ENCODE measurements at regions not wholly inside any gene's neighbourhood (a gene's known extent, or its start where the extent isn't known, plus 50 kb on each side); places are given as distances from the start of the nearest gene placed in this dataset.
"Not testable (repeated sequence)": the region's sequence is repeated elsewhere in the genome, so short reads cannot be mapped to it uniquely, and the experiment has no call there.

DNA sequence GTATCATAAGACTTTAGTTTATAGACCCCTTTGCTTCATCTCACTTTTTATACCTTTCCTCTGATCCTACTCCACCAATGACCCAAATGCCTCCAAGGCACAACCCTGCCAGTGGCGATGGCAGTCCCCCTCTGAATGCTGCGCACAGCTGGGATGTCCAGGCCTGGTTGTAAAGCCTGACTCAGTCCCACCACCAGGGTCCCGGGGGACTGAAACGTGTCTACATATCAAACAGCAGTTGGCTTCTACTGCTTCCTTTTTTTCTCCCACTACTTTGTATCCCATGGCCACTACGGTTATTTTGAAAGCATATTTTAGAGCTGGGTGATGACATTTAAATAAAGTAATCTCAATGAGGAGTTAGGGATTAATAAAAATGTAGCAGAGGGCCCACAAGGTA lies 329.8 kb upstream of the PSMD7 start:
- FAIRE-seq, result no peak
- no peak for DNase-seq (ENCODE audit: insufficient read length, low spot score)

DNA sequence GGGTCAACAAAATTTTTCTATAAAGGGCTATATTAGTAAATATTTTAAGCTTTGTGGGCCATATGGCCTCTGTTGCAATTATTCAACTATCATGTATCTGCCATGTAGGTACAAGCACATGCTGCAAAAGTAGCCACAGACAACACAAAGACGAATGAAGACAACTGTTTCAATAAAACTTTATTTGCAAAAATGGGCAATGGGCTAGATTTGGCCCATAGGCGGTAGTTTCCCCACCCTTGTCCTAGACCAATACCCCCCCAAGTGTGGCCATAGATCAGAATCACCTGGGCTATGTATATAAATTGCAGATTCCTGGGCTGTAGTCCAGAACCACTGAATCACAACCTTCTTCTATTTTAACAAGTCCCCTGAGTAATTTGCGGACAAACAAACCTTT lies 331.0 kb upstream of the PSMD7 start:
- FAIRE-seq, result no peak
- no peak for DNase-seq (ENCODE audit: insufficient read length, low spot score)

DNA sequence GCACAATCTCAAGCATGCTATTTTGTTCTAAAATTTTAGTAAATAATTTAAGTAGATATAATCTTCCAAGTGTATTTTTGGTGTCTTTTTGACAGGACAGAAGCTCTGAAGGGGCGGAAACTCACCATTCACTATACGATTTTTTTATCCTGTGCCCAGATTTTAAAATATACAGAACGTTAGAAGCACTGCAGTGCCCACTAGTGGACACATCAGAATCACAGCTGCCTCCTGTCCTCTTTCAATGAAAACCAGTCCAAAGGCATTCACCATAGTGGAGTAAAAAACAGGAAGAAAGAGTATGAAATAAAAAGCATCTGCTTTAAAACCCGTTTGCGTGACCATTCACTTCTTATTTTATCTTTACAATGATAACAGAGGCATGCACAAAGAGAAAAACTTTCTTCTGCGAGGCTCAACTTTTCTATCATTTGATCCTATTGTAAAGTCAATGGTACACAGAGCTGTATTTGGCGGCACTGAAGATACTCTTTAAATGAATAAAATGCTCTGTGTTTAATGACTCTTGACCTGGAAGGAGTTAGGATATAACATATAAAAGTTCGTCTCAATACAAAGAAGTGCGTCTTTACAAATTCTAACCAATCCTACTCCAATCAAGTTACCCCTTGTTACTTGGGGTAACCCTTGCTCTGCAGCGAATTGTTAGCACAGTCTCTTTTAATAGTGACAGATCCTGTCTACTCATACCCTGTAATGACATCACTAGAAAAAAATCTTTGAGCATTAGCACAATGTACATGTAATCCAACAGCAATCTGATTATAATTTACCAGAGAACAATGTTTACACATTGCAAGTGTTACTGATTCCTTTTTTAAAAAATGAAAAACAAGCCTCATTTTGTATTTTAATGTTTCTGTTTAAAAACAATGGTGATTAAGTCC lies 339.8 kb upstream of the PSMD7 start:
- peak; percentile 16 for DNase-seq (ENCODE audit: insufficient read length, low spot score)
- peak; percentile 74 for FAIRE-seq

DNA sequence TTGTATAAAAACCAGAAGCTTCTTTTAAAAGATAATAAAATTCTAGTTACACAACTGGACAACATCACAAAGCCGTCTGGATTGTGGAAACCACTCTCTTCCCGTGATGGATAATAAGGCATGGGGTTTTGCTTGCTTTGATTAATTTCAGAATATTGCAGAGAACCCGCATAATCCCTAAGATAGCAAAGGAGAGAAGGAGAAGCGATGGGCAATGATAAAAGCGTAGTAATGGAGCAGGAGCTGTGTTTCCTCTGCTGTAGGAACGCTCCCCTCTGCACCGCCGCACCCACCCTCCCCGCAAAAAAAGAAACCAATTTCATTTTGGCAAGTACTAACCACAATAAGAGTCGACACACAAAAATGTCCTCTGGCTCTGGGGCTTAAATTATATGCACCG lies 340.9 kb upstream of the PSMD7 start:
- DNase-seq (ENCODE audit: insufficient read length, low spot score) (no peak), FAIRE-seq (no peak)

DNA sequence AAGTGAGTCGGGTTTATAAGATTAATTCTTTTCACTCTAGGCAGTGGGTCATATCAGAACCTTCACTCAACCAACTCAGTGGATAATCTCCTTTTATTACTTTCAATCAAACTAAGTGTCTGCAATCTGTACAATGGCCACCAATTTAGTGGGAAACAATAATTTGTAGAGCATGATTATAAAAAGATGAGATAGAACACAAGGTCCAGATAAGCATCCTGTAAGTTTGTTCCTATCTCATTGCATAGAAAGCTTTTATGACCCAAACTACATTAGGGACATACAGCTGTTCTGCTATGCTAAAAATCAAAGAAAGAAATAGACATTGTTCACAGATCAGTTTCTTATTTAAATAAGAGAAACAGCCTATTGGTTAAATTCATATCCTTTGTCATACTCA lies 341.4 kb upstream of the PSMD7 start:
- DNase-seq (ENCODE audit: insufficient read length, low spot score) (no peak), FAIRE-seq (no peak)

DNA sequence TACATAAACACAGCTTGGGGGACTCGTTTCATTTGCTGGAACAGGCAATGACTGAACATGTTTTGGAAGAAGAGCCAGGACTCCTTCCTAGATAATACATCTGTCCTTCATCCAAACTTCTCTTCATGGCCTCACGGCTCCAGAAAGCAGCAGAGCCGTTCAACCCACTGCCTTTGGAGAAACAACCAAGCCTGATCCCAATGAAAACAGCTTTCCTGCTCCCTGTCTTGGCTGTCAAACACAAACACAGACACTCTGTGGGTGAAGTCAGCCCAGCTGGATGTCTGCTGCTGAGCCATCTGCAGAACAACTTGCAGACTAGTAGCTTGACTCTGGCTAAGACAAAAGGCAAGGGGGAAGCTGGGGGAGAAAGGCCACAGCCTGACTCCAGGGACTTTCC lies 345.1 kb upstream of the PSMD7 start:
- DNase-seq (ENCODE audit: insufficient read length, low spot score) (no peak), FAIRE-seq (no peak)

DNA sequence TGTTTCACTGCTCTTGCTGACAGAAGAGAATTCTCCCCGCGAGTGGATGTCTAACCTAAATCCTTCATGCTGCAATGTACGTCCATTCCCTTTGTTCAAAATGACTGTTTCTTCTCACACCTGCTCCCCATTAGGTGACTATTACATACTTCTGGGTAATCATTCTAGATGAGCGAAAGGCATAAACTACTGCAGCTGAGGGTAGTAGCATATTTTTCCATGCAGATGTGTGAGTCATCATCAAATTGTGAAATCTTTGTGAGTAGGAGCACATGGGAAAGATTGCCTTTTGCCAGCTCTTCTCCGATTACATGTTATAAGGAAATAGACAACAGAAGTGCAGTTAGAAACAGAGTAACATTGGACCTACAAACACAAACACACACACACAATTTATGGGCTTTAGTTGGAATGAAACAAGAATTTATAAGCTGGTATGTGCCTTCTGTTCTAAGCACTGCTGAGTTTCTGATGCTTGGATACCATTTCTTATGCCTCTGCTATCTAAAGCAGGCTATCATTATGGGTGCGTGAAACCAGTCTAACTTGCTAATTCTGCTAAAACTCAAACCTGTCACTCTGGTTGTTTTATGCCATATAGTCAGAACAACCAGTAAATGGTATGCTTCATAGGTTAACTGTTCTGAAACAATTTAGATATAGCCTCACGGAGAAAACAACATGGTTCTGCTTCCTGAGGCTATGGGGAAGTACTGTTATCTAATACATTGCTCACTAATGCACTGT lies 346.9 kb upstream of the PSMD7 start:
- FAIRE-seq, result no peak
- no peak for DNase-seq (ENCODE audit: insufficient read length, low spot score)

DNA sequence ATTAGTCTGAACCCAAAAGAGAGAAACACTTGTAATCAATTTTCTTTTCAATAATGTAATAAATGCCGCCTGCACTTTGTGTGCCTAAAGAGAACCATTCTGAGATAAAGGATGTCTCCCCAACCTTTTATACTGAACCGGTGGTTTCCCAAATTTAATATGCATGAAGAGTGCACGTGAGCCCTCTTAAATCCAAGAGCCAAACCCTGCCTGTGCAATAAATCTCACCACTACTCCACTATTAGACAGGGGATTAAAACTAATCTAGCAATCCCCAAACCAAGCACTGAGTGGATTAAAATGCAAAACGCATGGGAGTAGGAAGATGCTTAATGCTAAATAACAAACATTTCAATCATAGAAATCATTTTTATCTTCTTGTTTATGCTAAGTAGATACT lies 351.0 kb upstream of the PSMD7 start:
- DNase-seq (ENCODE audit: insufficient read length, low spot score) (no peak), FAIRE-seq (no peak)

DNA sequence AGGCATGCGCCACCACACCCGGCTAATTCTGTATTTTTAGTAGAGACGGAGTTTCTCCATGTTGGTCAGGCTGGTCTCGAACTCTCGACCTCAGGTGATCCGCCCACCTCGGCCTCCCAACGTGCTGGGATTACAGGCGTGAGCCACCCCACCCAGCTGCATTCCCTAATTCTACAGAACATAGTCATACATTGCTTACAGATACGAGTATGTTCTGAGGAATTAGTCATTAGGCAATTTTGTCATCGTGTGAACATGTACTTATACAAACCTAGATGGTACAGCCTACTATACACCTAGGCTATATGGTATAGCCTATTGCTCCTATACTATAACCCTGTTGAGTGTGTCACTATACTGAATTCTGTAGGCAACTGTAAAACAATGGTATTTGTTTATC lies 353.4 kb upstream of the PSMD7 start:
- DNase-seq (ENCODE audit: insufficient read length, low spot score); FAIRE-seq: not testable (repeated sequence)

DNA sequence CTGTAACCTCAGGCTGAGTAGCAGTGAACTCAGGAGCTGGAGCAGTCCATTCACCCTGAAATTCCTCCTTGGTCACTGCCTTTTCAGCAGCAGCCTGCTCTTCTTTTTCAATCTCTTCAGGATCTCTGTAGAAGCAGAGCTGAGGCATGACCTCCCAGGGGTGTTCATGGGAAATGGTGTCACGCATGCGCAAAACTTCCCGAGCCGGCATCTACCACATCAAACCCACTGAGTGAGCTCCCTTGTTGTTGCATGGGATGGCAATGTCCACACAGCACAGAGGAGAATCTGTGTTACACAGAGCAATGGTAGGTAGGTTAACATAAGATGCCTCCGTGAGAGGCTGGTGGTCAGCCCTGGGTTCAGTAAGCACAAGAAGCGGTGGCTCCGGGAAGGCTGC lies 355.8 kb upstream of the PSMD7 start:
- DNase-seq (ENCODE audit: insufficient read length, low spot score), result not testable (repeated sequence)

DNA sequence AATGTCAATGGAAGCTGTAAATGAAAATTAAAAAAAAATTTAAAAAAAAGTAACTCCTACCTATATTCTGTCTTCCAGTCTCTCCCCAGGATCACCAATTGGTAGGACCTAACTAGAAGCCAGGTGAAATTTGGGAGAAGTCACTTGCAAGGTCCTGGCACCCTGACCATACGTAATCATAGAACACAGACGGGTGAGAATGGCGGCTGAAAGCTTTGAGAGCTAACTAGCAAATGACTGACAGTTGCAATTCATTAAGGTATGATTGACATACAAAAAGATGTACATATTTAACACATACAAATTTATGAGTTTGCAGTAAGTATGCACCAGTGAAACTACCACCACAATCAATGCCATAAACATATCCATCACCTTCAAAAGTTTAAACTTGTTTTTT lies 372.7 kb upstream of the PSMD7 start:
- DNase-seq (ENCODE audit: insufficient read length, low spot score) (no peak), FAIRE-seq (no peak)

More for the DNA sequence above, 355.8 kb upstream of the PSMD7 start:
- not testable (repeated sequence) for FAIRE-seq

DNA sequence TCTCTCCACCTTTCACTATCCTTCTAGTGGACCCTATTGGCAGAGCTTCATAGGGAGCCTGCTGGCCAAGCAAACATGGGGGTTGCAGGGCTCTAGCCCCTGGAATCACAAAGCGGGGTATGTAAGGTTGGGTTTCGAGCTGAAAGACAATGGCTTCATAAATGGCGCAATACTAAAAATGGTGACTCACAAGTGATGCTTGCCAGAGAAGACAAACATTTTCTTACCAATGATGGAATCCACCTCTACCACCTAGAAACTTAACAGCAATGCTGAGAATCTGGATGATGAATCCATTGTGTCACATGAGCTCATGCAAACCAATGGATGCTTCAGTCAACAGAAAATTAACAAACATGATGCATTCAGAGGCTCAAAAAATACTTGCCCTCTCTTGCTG lies 375.3 kb upstream of the PSMD7 start:
- FAIRE-seq, result no peak
- no peak for DNase-seq (ENCODE audit: insufficient read length, low spot score)

DNA sequence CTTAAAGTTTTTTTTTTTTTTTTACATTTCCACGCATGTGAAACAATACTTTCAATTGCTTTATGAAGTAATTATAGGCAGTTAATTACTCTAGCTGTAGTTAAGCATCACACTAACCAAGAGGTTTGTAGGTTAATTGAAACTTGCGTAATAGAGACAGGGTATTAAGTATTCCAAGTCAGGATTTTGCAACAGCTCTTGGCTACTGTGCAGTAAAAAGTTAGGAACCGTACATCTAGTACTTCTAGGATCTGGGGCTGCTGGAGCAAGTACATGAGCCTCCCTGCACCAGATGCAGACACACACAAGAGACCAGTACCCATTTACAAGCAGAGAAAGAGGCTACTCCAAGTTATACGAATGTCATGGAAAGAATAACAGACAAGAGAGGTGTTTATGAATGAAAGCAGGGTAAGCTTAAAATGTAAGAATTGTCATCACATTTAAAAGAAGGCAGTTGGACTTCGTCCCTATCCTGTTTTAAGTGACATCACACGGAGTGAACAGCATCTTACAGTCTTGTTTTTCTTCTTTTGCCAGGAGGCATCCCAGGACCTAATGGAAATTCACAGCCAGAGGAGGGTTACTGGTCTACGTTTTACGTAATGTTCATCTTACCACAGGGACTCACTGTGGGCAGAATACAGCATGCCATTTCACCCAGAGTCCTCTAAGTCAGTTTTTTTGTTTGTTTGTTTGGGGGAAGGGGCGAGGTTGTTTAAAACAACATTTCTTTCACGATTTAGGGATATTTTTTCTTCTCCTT lies 379.6 kb upstream of the PSMD7 start:
- FAIRE-seq, result no peak
- no peak for DNase-seq (ENCODE audit: insufficient read length, low spot score)

DNA sequence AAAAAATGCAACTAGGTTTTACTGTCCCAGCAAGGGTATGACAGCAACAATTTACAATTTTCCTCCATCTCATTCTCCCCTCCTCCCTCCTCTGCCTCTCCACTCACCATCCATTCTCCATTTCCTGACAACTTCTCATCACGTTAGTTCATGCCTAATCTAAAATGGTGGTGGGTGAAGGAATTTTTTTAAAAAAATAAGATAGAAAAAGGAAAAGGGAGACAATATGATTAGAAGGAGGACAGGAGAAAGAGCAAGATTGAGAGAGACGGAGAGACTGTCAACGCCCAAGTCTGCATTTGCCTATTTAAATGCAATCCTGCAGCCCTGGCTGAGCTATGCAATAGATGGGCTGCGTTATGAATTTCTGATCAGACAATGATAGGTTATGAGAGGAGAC lies 380.7 kb upstream of the PSMD7 start:
- FAIRE-seq, result no peak
- DNase-seq (ENCODE audit: insufficient read length, low spot score), result no peak

DNA sequence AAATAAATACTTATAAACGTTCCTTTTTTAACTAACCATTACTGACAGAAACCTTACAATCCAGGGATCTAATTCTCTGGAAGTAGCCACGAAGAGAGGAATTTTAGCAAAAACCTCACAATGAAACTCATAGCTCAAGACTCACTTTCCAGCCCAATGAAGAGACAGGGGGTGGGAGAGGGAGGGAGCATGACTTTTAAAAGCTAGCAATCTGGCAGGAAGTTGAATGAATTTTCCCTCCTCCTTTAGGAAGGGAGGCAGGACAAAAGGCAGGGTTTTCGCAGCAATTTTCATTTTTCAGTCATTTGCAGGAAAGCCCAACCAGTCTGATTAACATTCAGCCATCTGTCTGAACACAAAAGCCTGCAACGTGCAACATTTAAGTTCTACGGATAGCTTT lies 381.5 kb upstream of the PSMD7 start:
- DNase-seq (ENCODE audit: insufficient read length, low spot score), result no peak
- no peak for FAIRE-seq

DNA sequence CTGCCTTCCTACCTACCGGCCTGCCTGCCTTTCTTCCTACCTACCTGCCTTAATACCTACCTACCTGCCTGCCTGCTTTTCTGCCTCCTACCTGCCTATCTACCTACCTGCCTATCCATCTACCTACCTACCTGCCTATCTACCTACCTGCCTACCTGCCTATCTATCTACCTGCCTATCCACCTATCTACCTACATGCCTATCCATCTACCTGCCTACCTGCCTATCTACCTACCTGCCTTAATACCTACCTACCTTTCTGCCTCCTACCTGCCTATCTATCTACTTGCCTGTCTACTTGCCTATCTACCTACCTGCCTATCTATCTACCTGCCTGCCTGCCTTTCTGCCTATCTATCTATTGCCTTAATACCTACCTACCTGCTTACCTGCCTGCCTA lies 383.8 kb upstream of the PSMD7 start:
- FAIRE-seq, result no peak
- DNase-seq (ENCODE audit: insufficient read length, low spot score), result no peak

DNA sequence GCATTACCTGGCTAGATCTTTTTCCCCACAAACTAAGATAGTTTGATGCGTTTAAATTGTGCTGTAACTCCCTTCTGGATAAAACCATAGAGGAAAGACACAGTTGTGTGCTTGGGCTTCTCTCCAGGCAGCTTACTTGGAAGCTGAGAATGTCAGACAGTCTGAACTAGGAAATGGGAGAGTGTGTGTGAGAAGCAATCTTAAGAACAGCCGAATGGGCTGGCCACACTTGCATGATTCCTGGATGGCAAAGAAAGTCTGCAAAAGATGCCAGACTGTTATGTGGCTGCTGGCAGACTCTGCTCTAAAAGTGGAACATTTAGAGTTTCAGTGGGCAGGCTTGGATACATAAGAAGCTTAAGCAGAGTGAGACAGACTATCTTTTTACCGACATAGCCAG lies 384.3 kb upstream of the PSMD7 start:
- FAIRE-seq, result no peak

DNA sequence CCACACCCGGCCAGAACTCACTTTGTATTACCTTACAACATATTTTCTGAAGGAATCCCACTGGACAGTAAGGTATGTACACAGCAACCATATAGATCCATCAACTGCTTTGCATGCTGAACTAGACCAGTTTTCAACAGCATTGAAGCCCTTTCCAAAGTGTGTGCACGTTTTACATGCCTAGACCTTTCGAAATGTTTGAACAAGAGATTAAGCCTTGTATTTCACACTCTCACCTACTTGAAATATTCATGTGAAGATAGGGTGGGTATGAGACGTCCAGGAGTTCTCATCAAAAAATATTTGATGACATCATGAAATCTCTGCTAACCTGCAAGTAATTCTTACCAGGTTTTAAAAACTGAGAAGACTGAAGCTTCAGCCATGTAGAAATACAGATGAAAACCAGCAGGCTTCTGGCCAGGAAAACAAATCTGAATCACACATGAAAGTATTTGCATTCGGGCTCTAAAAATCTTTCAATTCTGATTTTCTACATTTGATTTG lies 387.0 kb upstream of the PSMD7 start:
- no peak for FAIRE-seq
- no peak for DNase-seq (ENCODE audit: insufficient read length, low spot score)

More for the DNA sequence above, 384.3 kb upstream of the PSMD7 start:
- DNase-seq (ENCODE audit: insufficient read length, low spot score), result no peak

DNA sequence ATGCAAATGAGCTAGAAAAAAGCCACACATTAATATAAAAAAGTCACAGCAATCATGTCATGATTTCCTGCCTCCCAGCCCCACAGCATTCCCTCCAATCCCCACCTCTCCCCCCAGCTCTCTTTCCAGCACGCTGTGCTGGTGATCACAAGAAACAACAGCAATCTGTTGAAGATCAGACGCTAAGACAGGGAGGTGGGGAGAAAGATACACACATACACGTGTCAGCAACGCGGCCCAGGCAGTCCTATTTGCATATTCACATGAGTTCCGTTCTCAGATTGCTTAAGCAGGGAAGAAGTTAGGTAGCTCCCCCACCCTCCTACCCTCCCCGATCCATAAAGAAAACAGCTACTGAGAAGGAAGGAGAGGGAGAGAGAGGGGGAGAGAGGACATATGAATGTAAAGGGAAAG lies 405.5 kb upstream of the PSMD7 start:
- FAIRE-seq (no peak), DNase-seq (ENCODE audit: insufficient read length, low spot score) (no peak)

DNA sequence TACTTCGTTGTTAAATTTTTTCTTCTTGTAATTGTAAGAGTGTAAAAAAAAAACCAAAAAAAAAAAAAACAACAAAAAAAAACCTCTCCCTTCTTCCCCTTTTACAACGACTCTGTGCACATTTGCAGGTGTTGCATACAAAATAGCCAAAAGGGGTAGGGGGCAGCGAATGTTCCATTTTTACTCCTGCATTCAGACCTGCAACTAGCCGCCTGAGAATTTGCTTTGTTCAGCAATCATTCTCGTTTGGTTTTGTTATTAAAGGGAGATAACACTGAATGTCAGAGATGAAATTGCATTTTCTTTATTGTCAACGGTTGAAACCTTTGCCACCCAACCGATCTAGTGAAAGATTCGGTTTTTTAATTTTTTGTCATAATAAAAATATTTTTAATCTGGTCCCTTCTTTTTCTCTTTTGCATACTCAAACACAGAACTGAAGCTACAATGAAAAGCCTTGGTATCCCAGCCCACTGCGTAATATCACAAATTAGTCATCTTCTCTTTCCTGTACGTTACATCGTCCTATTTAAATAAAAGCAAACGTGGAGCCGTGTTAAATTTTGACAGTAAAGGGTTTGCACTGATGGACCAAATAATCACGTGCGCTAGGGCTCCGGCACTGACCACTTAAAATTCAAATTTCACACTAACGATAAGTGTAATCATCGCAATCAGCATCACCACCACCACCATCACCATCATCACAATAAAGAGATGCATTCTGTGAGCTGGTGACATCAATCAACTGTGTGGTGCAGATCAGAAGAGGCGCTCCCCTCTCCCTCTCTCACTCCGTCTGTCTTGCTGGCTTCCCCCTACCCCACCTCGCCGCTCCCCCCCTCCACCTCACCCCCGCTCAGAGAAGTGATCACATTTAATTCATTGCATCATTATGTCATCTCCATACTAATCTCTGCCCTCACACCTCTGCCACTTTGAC lies 406.2 kb upstream of the PSMD7 start:
- DNase-seq (ENCODE audit: insufficient read length, low spot score) (no peak), FAIRE-seq (no peak)
